ENCODE measurements at regions not wholly inside any gene's neighbourhood (a gene's known extent, or its start where the extent isn't known, plus 50 kb on each side); places are given as distances from the start of the nearest gene placed in this dataset.

GRCh38 chr13:104614361-104615145, 1548.3 kb upstream of the SLC10A2 start:
- H3K9me3 ChIP-seq (ENCODE audit: insufficient read depth in 2 of 2, low read depth in 1 of 2, low read length in 1 of 2) = peaks cover 11 to 29% of the 10 kb centered on the region in 2 experiments; a peak in 3 of 4 replicates
- H3K4me2 ChIP-seq (ENCODE audit: insufficient read depth in 1 of 2, low read depth in 2 of 2, low read length in 2 of 2) = no peak overlapping the region; a peak in 1 of 4 replicates
- no peaks in the 10 kb centered on the region for H3K79me1 ChIP-seq (ENCODE audit: low read depth, low read length)
- H3K36me3 ChIP-seq (ENCODE audit: control insufficient read depth in 2 of 4, insufficient read depth in 4 of 4, low read length in 3 of 4) = peaks cover 0 to 6% (median 2%) of the 10 kb centered on the region in 4 experiments; a peak in 2 of 8 replicates
- no peak overlapping the region for H2BK5ac ChIP-seq (ENCODE audit: low read depth, low read length)
- DNase-seq (ENCODE audit: low read depth in 1 of 2, low spot score in 2 of 2) (peak in 1 of 2 experiments; percentile 7), FAIRE-seq (no peak)
- no peaks in the 10 kb centered on the region; a peak in 1 of 7 replicates for H3K4me1 ChIP-seq (replicated peaks in 1 of 4; ENCODE audit: control insufficient read depth in 3 of 4, insufficient read depth in 4 of 4, low read length in 3 of 4)
- no peaks in the 10 kb centered on the region for H3K27me3 ChIP-seq (replicated peaks in 1 of 4; ENCODE audit: control insufficient read depth in 3 of 4, extremely low read depth in 1 of 4, insufficient read depth in 3 of 4, low read length in 3 of 4)
- no peaks in the 10 kb centered on the region for H3K79me2 ChIP-seq (ENCODE audit: control insufficient read depth in 1 of 2, insufficient read depth in 2 of 2, low read length in 2 of 2)
- H2BK15ac ChIP-seq (ENCODE audit: low read length) = 0 out of 2 replicates have a peak overlapping the region, but pooled peaks have one; percentile 10
- H3K14ac ChIP-seq (ENCODE audit: insufficient read length) = no peak overlapping the region
- H3K4ac ChIP-seq (replicated peaks; ENCODE audit: insufficient read length, low read depth, low read length) = no peak overlapping the region
- H3K27ac ChIP-seq (ENCODE audit: low read depth, low read length) = no peak overlapping the region
- H4K8ac ChIP-seq (ENCODE audit: extremely low read depth, insufficient read depth, low read length) = no peak overlapping the region
- no peak overlapping the region for H2BK20ac ChIP-seq (ENCODE audit: low read length)
- H4K20me1 ChIP-seq (replicated peaks in 1 of 2; ENCODE audit: control insufficient read depth in 1 of 2, insufficient read depth in 2 of 2, low read length in 2 of 2) = no peaks in the 10 kb centered on the region
- no peak overlapping the region for H3K9ac ChIP-seq (replicated peaks in 1 of 4; ENCODE audit: extremely low read depth in 1 of 4, low read depth in 3 of 4, low read length in 3 of 4)
- no peak for TF ChIP-seq NANOG (IDR thresholded peaks at IDR 0.05; ENCODE audit: insufficient read depth, low read depth, low read length, poor library complexity, severe bottlenecking)
- TF ChIP-seq SIN3A (conservative IDR thresholded peaks at IDR 0.05 in 1 of 2, IDR thresholded peaks at IDR 0.05 in 1 of 2; ENCODE audit: low read depth in 1 of 2, low read length in 2 of 2) = no peak
- TF ChIP-seq CHD2 (IDR thresholded peaks at IDR 0.05; ENCODE audit: low read length) = no peak
- no peak overlapping the region for H2BK12ac ChIP-seq (ENCODE audit: low read depth, low read length)
- H2BK120ac ChIP-seq (replicated peaks; ENCODE audit: low read depth, low read length) = no peak overlapping the region
- H3K4me3 ChIP-seq (ENCODE audit: extremely low read depth in 1 of 4, insufficient read depth in 2 of 4, low read depth in 3 of 4, low read length in 4 of 4) = no peak overlapping the region
- no peak overlapping the region for H4K91ac ChIP-seq (replicated peaks; ENCODE audit: insufficient read length, low read length)
- no peak overlapping the region for H3K23ac ChIP-seq (ENCODE audit: insufficient read length)
- H3K23me2 ChIP-seq (ENCODE audit: low read depth, low read length) = no peaks in the 10 kb centered on the region
- H3K56ac ChIP-seq (replicated peaks; ENCODE audit: insufficient read length, low read depth, low read length) = no peak overlapping the region
- no peak overlapping the region for H3K18ac ChIP-seq (ENCODE audit: extremely low read depth, low read length)
- 76% methylated on average over 7 of the region's 7 CpGs; no CpG with 5 or more reads in 1 of the 2 experiments for WGBS, 2 experiments (ENCODE audit: extremely low coverage in 1 of 2, insufficient coverage in 1 of 2, insufficient read length in 1 of 2, insufficient replicate concordance in 2 of 2, low coverage in 1 of 2, low lambda C conversion rate in 2 of 2, missing lambda C conversion rate in 1 of 2)
- ChIA-PET POLR2A (ENCODE audit: partially characterized antibody) (no interaction called here), CTCF (ENCODE audit: partially characterized antibody) (no interaction called here)
- no peak overlapping the region for H2AK5ac ChIP-seq (ENCODE audit: low read depth, low read length)
- H2AFZ ChIP-seq (ENCODE audit: low read length) = no peak overlapping the region
- no peak overlapping the region for H4K5ac ChIP-seq (ENCODE audit: insufficient read length, low read depth, low read length)
